K562 (cell line): ENCODE measurements at regions not wholly inside any gene's neighbourhood (a gene's known extent, or its start where the extent isn't known, plus 50 kb on each side); places are given as distances from the start of the nearest gene placed in this dataset.

Experiments used
- CHD2 ChIP-seq: IDR thresholded peaks from 2 replicates; pipeline ENCODE4 v1.6.1; 2011; ENCODE audit warnings: low read depth, low read length
- FOXK2 ChIP-seq, 2 experiments: fragments of 450-650 bp; IDR thresholded peaks in 1 of 2; conservative IDR thresholded peaks in 1 of 2; 2 replicates each; pipeline ENCODE4 v1.6.1; 2016; ENCODE audit warnings: low read depth in 2 of 2, mild to moderate bottlenecking in 1 of 2
- ZZZ3 ChIP-seq: fragments of 450-650 bp; IDR thresholded peaks from 2 replicates; pipeline ENCODE4 v1.6.1; 2016; ENCODE audit warnings: antibody characterized with exemption, mild to moderate bottlenecking, moderate library complexity

- no peak for TF ChIP-seq ZZZ3
- no peak for TF ChIP-seq CHD2
- TF ChIP-seq FOXK2 (conservative IDR thresholded peaks at IDR 0.05 in 1 of 2, IDR thresholded peaks at IDR 0.05 in 1 of 2; ENCODE audit: low read depth in 2 of 2) = no peak
These were observed 59.4 kb upstream of the UPP2 start for GRCh38 chr2:158042245-158042644.
